ENCODE measurements at regions not wholly inside any gene's neighbourhood (a gene's known extent, or its start where the extent isn't known, plus 50 kb on each side); places are given as distances from the start of the nearest gene placed in this dataset.

DNA sequence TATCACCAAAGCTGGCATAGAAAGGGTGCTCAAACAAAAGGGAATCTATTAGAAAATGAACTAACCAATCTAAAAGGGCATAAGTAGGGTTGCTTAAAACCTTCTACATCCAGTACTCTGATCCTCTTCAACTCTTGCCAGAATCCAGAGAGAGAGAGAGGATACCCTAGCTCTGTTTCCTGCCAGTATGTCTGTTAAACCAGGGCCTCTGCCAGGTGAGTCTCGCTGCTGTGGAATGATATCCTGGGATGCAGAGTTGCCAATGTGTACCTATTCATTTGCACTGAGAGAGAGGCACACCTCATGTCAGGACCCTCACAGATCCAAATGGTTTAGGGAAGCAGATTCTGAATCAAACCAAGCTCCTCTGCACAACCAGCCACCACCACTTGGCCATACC, 79.8 kb upstream of the DYNLRB2 start:
- no peak overlapping the region for H3K9ac ChIP-seq
- H3K4me3 ChIP-seq (ENCODE audit: low read depth, low read length) = no peak overlapping the region
- no peak overlapping the region for H2AFZ ChIP-seq
- H3K27ac ChIP-seq = no peak overlapping the region
- H3K9me3 ChIP-seq (ENCODE audit: control insufficient read depth, low read length) = no peaks in the 10 kb centered on the region
- H3K4me1 ChIP-seq = no peaks in the 10 kb centered on the region
- H3K36me3 ChIP-seq (ENCODE audit: control insufficient read depth, insufficient read depth, low read length) = no peaks in the 10 kb centered on the region
- H3K4me2 ChIP-seq (ENCODE audit: low read length) = no peak overlapping the region
- H3K27me3 ChIP-seq (ENCODE audit: control insufficient read depth, insufficient read depth, low read length) = no peaks in the 10 kb centered on the region
- no peak for TF ChIP-seq CTCF (IDR thresholded peaks at IDR 0.05)
- H3K79me2 ChIP-seq = no peaks in the 10 kb centered on the region

DNA sequence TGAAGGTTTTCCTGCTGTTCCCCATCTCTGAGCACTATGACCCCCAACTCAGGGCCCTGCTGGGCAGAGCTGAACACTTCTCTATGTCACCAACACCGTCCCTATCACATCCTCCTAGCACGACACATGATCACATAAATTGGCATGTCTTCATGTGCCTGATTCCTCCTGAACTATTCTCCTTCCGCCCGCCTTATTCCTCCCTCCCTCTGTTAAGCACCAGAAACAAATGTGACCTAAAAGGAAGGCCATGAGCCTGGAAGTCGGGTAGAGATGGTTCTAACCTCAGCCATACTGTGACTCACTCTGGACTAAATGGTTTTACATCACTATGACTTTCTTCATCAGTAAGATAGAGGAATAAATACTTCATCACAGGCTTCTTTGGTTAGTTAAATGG, 80.8 kb upstream of the DYNLRB2 start:
- Histone ChIP-seq H3K4me1 (no peaks in the 10 kb centered on the region), H3K4me3 (ENCODE audit: low read depth, low read length) (no peak overlapping the region), H3K79me2 (no peaks in the 10 kb centered on the region), H3K27ac (no peak overlapping the region), H2AFZ (no peak overlapping the region), H3K9ac (no peak overlapping the region), H3K9me3 (ENCODE audit: control insufficient read depth, low read length) (no peaks in the 10 kb centered on the region), H3K4me2 (ENCODE audit: low read length) (no peak overlapping the region), H3K36me3 (ENCODE audit: control insufficient read depth, insufficient read depth, low read length) (no peaks in the 10 kb centered on the region), H3K27me3 (ENCODE audit: control insufficient read depth, insufficient read depth, low read length) (no peaks in the 10 kb centered on the region)
- TF ChIP-seq CTCF (IDR thresholded peaks at IDR 0.05) = no peak

- no peak for TF ChIP-seq CTCF (IDR thresholded peaks at IDR 0.05)
- H3K4me2 ChIP-seq (ENCODE audit: low read length) = no peak overlapping the region
- no peaks in the 10 kb centered on the region for H3K4me1 ChIP-seq
- no peak overlapping the region for H3K4me3 ChIP-seq (ENCODE audit: low read depth, low read length)
- H3K27me3 ChIP-seq (ENCODE audit: control insufficient read depth, insufficient read depth, low read length) = no peaks in the 10 kb centered on the region
- no peak overlapping the region for H2AFZ ChIP-seq
- no peaks in the 10 kb centered on the region for H3K9me3 ChIP-seq (ENCODE audit: control insufficient read depth, low read length)
- H3K27ac ChIP-seq = no peak overlapping the region
- H3K36me3 ChIP-seq (ENCODE audit: control insufficient read depth, insufficient read depth, low read length) = no peaks in the 10 kb centered on the region
- H3K9ac ChIP-seq = no peak overlapping the region
- H3K79me2 ChIP-seq = no peaks in the 10 kb centered on the region
These were observed 81.4 kb upstream of the DYNLRB2 start for GRCh38 chr16:80459331-80459777.

- Histone ChIP-seq H3K79me2 (no peaks in the 10 kb centered on the region), H2AFZ (no peak overlapping the region), H3K4me2 (ENCODE audit: low read length) (no peak overlapping the region), H3K36me3 (ENCODE audit: control insufficient read depth, insufficient read depth, low read length) (no peaks in the 10 kb centered on the region), H3K9ac (no peak overlapping the region), H3K4me1 (no peaks in the 10 kb centered on the region), H3K9me3 (ENCODE audit: control insufficient read depth, low read length) (no peaks in the 10 kb centered on the region), H3K27me3 (ENCODE audit: control insufficient read depth, insufficient read depth, low read length) (no peaks in the 10 kb centered on the region), H3K4me3 (ENCODE audit: low read depth, low read length) (no peak overlapping the region), H3K27ac (no peak overlapping the region)
- TF ChIP-seq CTCF (IDR thresholded peaks at IDR 0.05) = no peak
These were observed 82.9 kb upstream of the DYNLRB2 start for GRCh38 chr16:80457871-80458270.

- no peak overlapping the region for H3K4me2 ChIP-seq (ENCODE audit: low read length)
- no peaks in the 10 kb centered on the region for H3K36me3 ChIP-seq (ENCODE audit: control insufficient read depth, insufficient read depth, low read length)
- H3K4me1 ChIP-seq = no peaks in the 10 kb centered on the region
- H3K9me3 ChIP-seq (ENCODE audit: control insufficient read depth, low read length) = no peaks in the 10 kb centered on the region
- no peak overlapping the region for H3K9ac ChIP-seq
- no peak overlapping the region for H2AFZ ChIP-seq
- no peaks in the 10 kb centered on the region for H3K79me2 ChIP-seq
- no peak for TF ChIP-seq CTCF (IDR thresholded peaks at IDR 0.05)
- no peak overlapping the region for H3K4me3 ChIP-seq (ENCODE audit: low read depth, low read length)
- H3K27me3 ChIP-seq (ENCODE audit: control insufficient read depth, insufficient read depth, low read length) = no peaks in the 10 kb centered on the region
- no peak overlapping the region for H3K27ac ChIP-seq
These were observed 86.0 kb upstream of the DYNLRB2 start for GRCh38 chr16:80454802-80455201.

Data from parathyroid adenoma (tissue), 2 donors.